Caco-2 (cell line): ENCODE measurements at regions not wholly inside any gene's neighbourhood (a gene's known extent, or its start where the extent isn't known, plus 50 kb on each side); places are given as distances from the start of the nearest gene placed in this dataset.

Source experiments
- BruUV-seq: library from RNA; stranded (reverse); fragments of 400-500 nt; replicated peaks from 2 replicates; lab custom pipeline; 2021; lab: Mats Ljungman, UMichigan
- CTCF ChIA-PET: fragments of 300-600 bp; sonication (Branson Sonifier 250); formaldehyde crosslinking; loops from one replicate; lab custom pipeline; 2022; ENCODE audit warnings: antibody characterized with exemption; lab: Charles Lee
- POLR2A ChIA-PET: fragments of 300-600 bp; sonication (Branson Sonifier 250); formaldehyde crosslinking; loops from one replicate; lab custom pipeline; 2022; ENCODE audit warnings: antibody characterized with exemption; lab: Charles Lee
- DNase-seq, 2 experiments: peaks; one replicate each; pipeline versions ENCODE4 v3.0.0 to v3.0.0-alpha.2; 2020 to 2022
- H3K27me3 ChIP-seq: replicated peaks from 2 replicates; pipeline ENCODE4 v1.6.0; 2011; ENCODE audit warnings: low read length; ENCODE audit not compliant: control insufficient read depth, insufficient read depth
- H3K36me3 ChIP-seq: 2 replicates; pipeline ENCODE4 v1.5.1; 2011; ENCODE audit warnings: low read length; ENCODE audit not compliant: control insufficient read depth, insufficient read depth
- H3K4me1 ChIP-seq: fragments of 250-450 bp; sonication (Bioruptor Pico); 2 replicates; pipeline ENCODE4 v1.5.1; 2020; ENCODE audit warnings: mild to moderate bottlenecking
- H3K4me3 ChIP-seq: 2 replicates; pipeline ENCODE4 v1.5.1; 2011; ENCODE audit warnings: low read depth, mild to moderate bottlenecking, control low read depth, low read length
- H3K9me3 ChIP-seq: fragments of 250-450 bp; sonication (Bioruptor Pico); 2 replicates; pipeline ENCODE4 v1.5.1; 2020; ENCODE audit warnings: mild to moderate bottlenecking, moderate library complexity
- H3K27ac Mint-ChIP-seq: one replicate; pipeline ENCODE4 v1.8.0; 2022; ENCODE audit warnings: mixed read lengths; ENCODE audit not compliant: unreplicated experiment
- H3K27me3 Mint-ChIP-seq: one replicate; pipeline ENCODE4 v1.8.0; 2022; ENCODE audit warnings: mixed read lengths; ENCODE audit not compliant: insufficient read depth, unreplicated experiment
- H3K36me3 Mint-ChIP-seq: one replicate; pipeline ENCODE4 v1.8.0; 2022; ENCODE audit warnings: mild to moderate bottlenecking, mixed read lengths; ENCODE audit not compliant: insufficient read depth, unreplicated experiment
- H3K4me1 Mint-ChIP-seq: one replicate; pipeline ENCODE4 v1.8.0; 2022; ENCODE audit warnings: low read depth, mixed read lengths; ENCODE audit not compliant: unreplicated experiment
- H3K4me3 Mint-ChIP-seq: one replicate; pipeline ENCODE4 v1.8.0; 2022; ENCODE audit warnings: mild to moderate bottlenecking, moderate library complexity, mixed read lengths; ENCODE audit not compliant: unreplicated experiment
- H3K9me3 Mint-ChIP-seq: one replicate; pipeline ENCODE4 v1.8.0; 2022; ENCODE audit warnings: mixed read lengths; ENCODE audit not compliant: unreplicated experiment
- CTCF ChIP-seq, 2 experiments: fragments of 200-600 bp in 1 of 2; IDR thresholded peaks; 1 replicate in 1 of 2; 2 replicates in 1 of 2; pipeline versions ENCODE4 v1.5.1 to v1.8.0; 2011 to 2022; ENCODE audit warnings: antibody characterized with exemption in 1 of 2, control low read depth in 1 of 2, inconsistent platforms in 1 of 2, low read depth in 1 of 2, low read length in 1 of 2, mild to moderate bottlenecking in 1 of 2, moderate library complexity in 1 of 2; ENCODE audit not compliant: insufficient read depth in 1 of 2, severe bottlenecking in 1 of 2, unreplicated experiment in 1 of 2
- intact Hi-C: fragments of 100-400 bp; cut with micrococcal nuclease; formaldehyde crosslinking; loops from one replicate; pipeline ENCODE4 v1.10.0; 2022; ENCODE audit not compliant: unreplicated experiment

GRCh38 chr7:26096136-26096535 is 55.9 kb upstream of the NFE2L3 start:
- POLR2A ChIA-PET, result no interaction called here
- Mint-ChIP-seq H3K27ac (no peak overlapping the region), H3K36me3 (no peaks in the 10 kb centered on the region), H3K4me3 (no peak overlapping the region), H3K4me1 (peaks cover 3% of the 10 kb centered on the region), H3K27me3 (no peaks in the 10 kb centered on the region), H3K9me3 (no peaks in the 10 kb centered on the region)
- no peak for TF ChIP-seq CTCF (IDR thresholded peaks at IDR 0.05; ENCODE audit: insufficient read depth in 1 of 2, low read depth in 1 of 2, low read length in 1 of 2, severe bottlenecking in 1 of 2, unreplicated experiment in 1 of 2)
- Histone ChIP-seq H3K27me3 (no peaks in the 10 kb centered on the region), H3K36me3 (no peaks in the 10 kb centered on the region), H3K4me3 (no peak overlapping the region), H3K9me3 (no peaks in the 10 kb centered on the region), H3K4me1 (peaks cover 4% of the 10 kb centered on the region; the same call in 1 of the 2 replicates)
- no peak for DNase-seq
- no TSS peak for BruUV-seq
- CTCF ChIA-PET, result no interaction called here
- intact Hi-C loops, result no loop called here

GRCh38 chr7:26097837-26098668 is 53.9 kb upstream of the NFE2L3 start:
- no peaks in the 10 kb centered on the region for H3K9me3 ChIP-seq
- POLR2A ChIA-PET, result no interaction called here
- DNase-seq, result no peak

GRCh38 chr7:26099236-26099635 is 52.8 kb upstream of the NFE2L3 start:
- CTCF ChIA-PET, result no interaction called here
- H3K9me3 Mint-ChIP-seq, result no peaks in the 10 kb centered on the region

More at GRCh38 chr7:26097837-26098668, 53.9 kb upstream of the NFE2L3 start:
- no TSS peak for BruUV-seq
- TF ChIP-seq CTCF (IDR thresholded peaks at IDR 0.05; ENCODE audit: insufficient read depth in 1 of 2, low read depth in 1 of 2, low read length in 1 of 2, severe bottlenecking in 1 of 2, unreplicated experiment in 1 of 2), result no peak
- no peaks in the 10 kb centered on the region for H3K9me3 Mint-ChIP-seq
- H3K4me1 Mint-ChIP-seq, result peaks cover 11% of the 10 kb centered on the region
- no peak overlapping the region for H3K27ac Mint-ChIP-seq
- no peaks in the 10 kb centered on the region for H3K27me3 Mint-ChIP-seq
- Histone ChIP-seq H3K27me3 (no peaks in the 10 kb centered on the region), H3K4me3 (no peak overlapping the region), H3K36me3 (no peaks in the 10 kb centered on the region), H3K4me1 (no peaks in the 10 kb centered on the region)
- no peak overlapping the region for H3K4me3 Mint-ChIP-seq
- no peaks in the 10 kb centered on the region for H3K36me3 Mint-ChIP-seq
- intact Hi-C loops, result no loop called here
- CTCF ChIA-PET, result no interaction called here

More at GRCh38 chr7:26099236-26099635, 52.8 kb upstream of the NFE2L3 start:
- DNase-seq, result no peak
- Histone ChIP-seq H3K4me3 (no peak overlapping the region), H3K4me1 (no peaks in the 10 kb centered on the region), H3K9me3 (no peaks in the 10 kb centered on the region), H3K27me3 (no peaks in the 10 kb centered on the region), H3K36me3 (no peaks in the 10 kb centered on the region)
- POLR2A ChIA-PET, result no interaction called here
- Mint-ChIP-seq H3K4me3 (no peak overlapping the region), H3K27ac (no peak overlapping the region), H3K27me3 (no peaks in the 10 kb centered on the region), H3K36me3 (no peaks in the 10 kb centered on the region), H3K4me1 (peaks cover 11% of the 10 kb centered on the region)
- BruUV-seq, result no TSS peak
- intact Hi-C loops, result no loop called here
- TF ChIP-seq CTCF (IDR thresholded peaks at IDR 0.05; ENCODE audit: insufficient read depth in 1 of 2, low read depth in 1 of 2, low read length in 1 of 2, severe bottlenecking in 1 of 2, unreplicated experiment in 1 of 2), result no peak
